ENCODE measurements at regions not wholly inside any gene's neighbourhood (a gene's known extent, or its start where the extent isn't known, plus 50 kb on each side); places are given as distances from the start of the nearest gene placed in this dataset.

GRCh38 chr7:53690411-53690810 is 655.0 kb downstream of the POM121L12 start:
- no peak overlapping the region for H3K4me3 ChIP-seq (ENCODE audit: insufficient read length, low read depth)
- TF ChIP-seq YY1 (IDR thresholded peaks at IDR 0.05; ENCODE audit: insufficient read depth, insufficient read length) (no peak), SUZ12 (IDR thresholded peaks at IDR 0.05; ENCODE audit: extremely low read depth, insufficient read depth, insufficient read length) (no peak), ZNF274 (IDR thresholded peaks at IDR 0.05; ENCODE audit: low read depth, low read length) (no peak)
- no peaks in the 10 kb centered on the region for H3K27me3 ChIP-seq (ENCODE audit: insufficient read depth, insufficient read length)
- DNase-seq (ENCODE audit: low read depth, low spot score): no peak
- H3K36me3 ChIP-seq (ENCODE audit: insufficient read depth, insufficient read length, low read length): no peaks in the 10 kb centered on the region
- H3K4me1 ChIP-seq (ENCODE audit: insufficient read depth, insufficient read length): no peaks in the 10 kb centered on the region
- H3K9me3 ChIP-seq (ENCODE audit: insufficient read depth, low read length): no peaks in the 10 kb centered on the region
- no peak overlapping the region for H3K9ac ChIP-seq (ENCODE audit: insufficient read length, low read depth)

DNA sequence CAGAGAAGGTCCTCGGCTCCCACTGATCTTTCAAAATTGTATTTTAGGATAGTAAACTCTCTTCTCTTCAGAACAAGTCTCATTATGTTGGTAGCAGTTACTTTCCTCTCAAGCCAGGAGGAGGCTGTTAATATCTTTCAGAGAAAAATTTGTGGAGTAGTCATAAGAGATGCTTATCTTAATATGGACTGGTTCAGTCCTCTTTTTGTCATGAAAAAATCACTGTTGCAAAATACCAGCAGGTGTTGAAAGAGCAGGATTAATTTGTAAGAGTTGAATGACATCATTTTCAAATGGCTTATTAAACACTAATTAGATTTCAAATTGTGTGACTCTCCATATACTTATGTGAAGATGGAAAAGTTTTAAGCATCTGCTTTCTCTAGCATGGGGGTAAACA is 662.5 kb downstream of the POM121L12 start:
- H3K4me1 ChIP-seq (ENCODE audit: insufficient read depth, insufficient read length): no peaks in the 10 kb centered on the region
- no peak overlapping the region for H3K9ac ChIP-seq (ENCODE audit: insufficient read length, low read depth)
- DNase-seq (ENCODE audit: low read depth, low spot score): no peak
- no peaks in the 10 kb centered on the region for H3K27me3 ChIP-seq (ENCODE audit: insufficient read depth, insufficient read length)
- H3K4me3 ChIP-seq (ENCODE audit: insufficient read length, low read depth): no peak overlapping the region
- H3K36me3 ChIP-seq (ENCODE audit: insufficient read depth, insufficient read length, low read length): no peaks in the 10 kb centered on the region
- TF ChIP-seq YY1 (IDR thresholded peaks at IDR 0.05; ENCODE audit: insufficient read depth, insufficient read length) (no peak), SUZ12 (IDR thresholded peaks at IDR 0.05; ENCODE audit: extremely low read depth, insufficient read depth, insufficient read length) (no peak), ZNF274 (IDR thresholded peaks at IDR 0.05; ENCODE audit: low read depth, low read length) (no peak)
- no peaks in the 10 kb centered on the region for H3K9me3 ChIP-seq (ENCODE audit: insufficient read depth, low read length)

DNA sequence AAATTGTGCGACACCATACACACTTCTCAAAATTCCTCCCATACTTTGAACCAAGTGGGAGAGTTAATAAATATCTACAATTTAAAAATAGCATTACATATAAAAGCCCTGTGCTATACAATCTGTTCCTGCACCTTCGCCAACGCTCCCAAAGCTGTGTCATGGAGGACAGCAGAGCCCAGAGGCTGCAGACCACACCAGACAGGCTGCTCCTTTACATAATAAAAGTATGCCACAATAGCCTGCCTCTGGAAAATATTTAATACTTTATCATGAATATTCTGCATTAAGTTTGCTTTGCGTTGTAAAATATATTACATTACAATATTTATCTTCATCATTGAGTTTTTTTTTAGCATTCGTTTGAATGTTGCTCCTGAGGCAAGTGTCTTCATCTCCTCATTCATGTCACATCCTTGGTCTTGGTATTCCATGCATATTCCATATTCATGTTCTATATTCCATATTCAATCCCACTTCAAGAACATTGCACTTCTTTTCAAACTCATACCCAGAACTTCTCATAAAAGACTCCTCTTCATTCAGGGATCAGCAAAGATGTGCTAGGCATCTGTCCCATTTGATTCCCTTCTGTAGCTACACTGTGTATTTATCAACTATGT is 663.9 kb downstream of the POM121L12 start:
- TF ChIP-seq ZNF274 (IDR thresholded peaks at IDR 0.05; ENCODE audit: low read depth, low read length): no peak
- no peak for TF ChIP-seq YY1 (IDR thresholded peaks at IDR 0.05; ENCODE audit: insufficient read depth, insufficient read length)
- TF ChIP-seq SUZ12 (IDR thresholded peaks at IDR 0.05; ENCODE audit: extremely low read depth, insufficient read depth, insufficient read length): no peak
- no peak for DNase-seq (ENCODE audit: low read depth, low spot score)
- Histone ChIP-seq H3K9me3 (ENCODE audit: insufficient read depth, low read length) (no peaks in the 10 kb centered on the region), H3K4me3 (ENCODE audit: insufficient read length, low read depth) (no peak overlapping the region), H3K4me1 (ENCODE audit: insufficient read depth, insufficient read length) (no peaks in the 10 kb centered on the region), H3K9ac (ENCODE audit: insufficient read length, low read depth) (no peak overlapping the region), H3K27me3 (ENCODE audit: insufficient read depth, insufficient read length) (no peaks in the 10 kb centered on the region), H3K36me3 (ENCODE audit: insufficient read depth, insufficient read length, low read length) (no peaks in the 10 kb centered on the region)

DNA sequence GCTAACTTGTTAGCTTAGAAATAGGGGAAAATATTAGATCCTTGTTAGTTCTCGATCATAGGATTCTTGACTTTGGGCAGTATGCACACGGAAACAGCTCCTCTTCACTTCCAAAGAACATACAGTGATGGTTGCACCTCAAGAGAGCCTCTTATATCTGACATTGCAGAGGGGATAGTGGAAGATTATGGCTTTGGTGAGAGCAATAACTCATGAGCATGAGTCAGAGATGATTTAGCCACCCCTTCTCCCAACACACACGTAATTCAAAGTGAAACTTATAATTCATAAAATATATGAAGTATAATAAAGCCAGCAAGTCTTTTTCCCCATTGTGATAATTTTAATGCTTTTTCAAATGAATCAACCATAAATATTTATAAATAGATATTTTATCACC is 683.7 kb downstream of the POM121L12 start:
- H3K4me1 ChIP-seq (ENCODE audit: insufficient read depth, insufficient read length): no peaks in the 10 kb centered on the region
- DNase-seq (ENCODE audit: low read depth, low spot score): no peak
- no peak overlapping the region for H3K9ac ChIP-seq (ENCODE audit: insufficient read length, low read depth)
- H3K4me3 ChIP-seq (ENCODE audit: insufficient read length, low read depth): no peak overlapping the region
- no peak for TF ChIP-seq YY1 (IDR thresholded peaks at IDR 0.05; ENCODE audit: insufficient read depth, insufficient read length)
- no peak for TF ChIP-seq ZNF274 (IDR thresholded peaks at IDR 0.05; ENCODE audit: low read depth, low read length)
- TF ChIP-seq SUZ12 (IDR thresholded peaks at IDR 0.05; ENCODE audit: extremely low read depth, insufficient read depth, insufficient read length): no peak
- H3K27me3 ChIP-seq (ENCODE audit: insufficient read depth, insufficient read length): no peaks in the 10 kb centered on the region
- H3K9me3 ChIP-seq (ENCODE audit: insufficient read depth, low read length): no peaks in the 10 kb centered on the region
- no peaks in the 10 kb centered on the region for H3K36me3 ChIP-seq (ENCODE audit: insufficient read depth, insufficient read length, low read length)

GRCh38 chr7:53740971-53741370 is 705.5 kb downstream of the POM121L12 start:
- TF ChIP-seq ZNF274 (IDR thresholded peaks at IDR 0.05; ENCODE audit: low read depth, low read length): no peak
- no peak for TF ChIP-seq SUZ12 (IDR thresholded peaks at IDR 0.05; ENCODE audit: extremely low read depth, insufficient read depth, insufficient read length)
- no peak for TF ChIP-seq YY1 (IDR thresholded peaks at IDR 0.05; ENCODE audit: insufficient read depth, insufficient read length)
- no peaks in the 10 kb centered on the region for H3K9me3 ChIP-seq (ENCODE audit: insufficient read depth, low read length)
- peaks cover 4% of the 10 kb centered on the region for H3K4me1 ChIP-seq (ENCODE audit: insufficient read depth, insufficient read length)
- H3K27me3 ChIP-seq (ENCODE audit: insufficient read depth, insufficient read length): no peaks in the 10 kb centered on the region
- no peak overlapping the region for H3K4me3 ChIP-seq (ENCODE audit: insufficient read length, low read depth)
- no peak overlapping the region for H3K9ac ChIP-seq (ENCODE audit: insufficient read length, low read depth)
- DNase-seq (ENCODE audit: low read depth, low spot score): no peak
- no peaks in the 10 kb centered on the region for H3K36me3 ChIP-seq (ENCODE audit: insufficient read depth, insufficient read length, low read length)

DNA sequence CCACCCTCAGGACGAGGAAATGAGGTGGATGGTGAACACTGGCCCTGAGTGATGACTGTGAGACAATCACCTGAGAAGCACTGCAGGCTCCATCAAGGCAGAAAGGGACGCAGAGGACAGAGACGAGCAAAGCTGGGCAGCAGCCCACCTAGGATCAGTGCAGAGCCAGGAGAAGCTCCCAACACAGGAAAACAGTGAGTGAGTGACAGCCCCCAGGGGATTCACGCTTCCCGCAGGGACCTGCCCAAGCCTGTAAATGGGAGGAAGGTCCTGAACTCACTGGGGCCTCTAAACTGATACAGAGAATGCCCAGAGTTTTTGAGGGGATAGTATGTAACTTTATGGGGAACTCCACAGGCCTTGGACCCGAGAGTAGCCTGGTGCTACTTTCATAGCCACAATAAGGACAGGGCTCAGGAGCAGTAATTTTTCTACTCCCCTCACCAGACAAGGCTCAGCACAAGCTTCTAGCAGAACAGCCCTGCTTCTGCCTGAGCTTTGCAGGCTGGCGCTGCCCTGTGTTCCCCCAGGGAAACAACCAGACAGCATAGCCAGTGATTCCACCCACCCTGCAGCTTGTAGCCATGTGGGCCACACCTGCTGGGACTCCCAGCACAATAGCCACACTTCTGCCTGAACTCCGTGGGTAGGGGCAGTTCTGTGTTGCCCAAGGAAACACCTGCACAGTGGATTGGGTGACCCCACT is 708.4 kb downstream of the POM121L12 start:
- no peak for DNase-seq (ENCODE audit: low read depth, low spot score)
- Histone ChIP-seq H3K27me3 (ENCODE audit: insufficient read depth, insufficient read length) (no peaks in the 10 kb centered on the region), H3K4me1 (ENCODE audit: insufficient read depth, insufficient read length) (peaks cover 4% of the 10 kb centered on the region), H3K9ac (ENCODE audit: insufficient read length, low read depth) (no peak overlapping the region), H3K4me3 (ENCODE audit: insufficient read length, low read depth) (no peak overlapping the region), H3K9me3 (ENCODE audit: insufficient read depth, low read length) (no peaks in the 10 kb centered on the region), H3K36me3 (ENCODE audit: insufficient read depth, insufficient read length, low read length) (no peaks in the 10 kb centered on the region)
- TF ChIP-seq SUZ12 (IDR thresholded peaks at IDR 0.05; ENCODE audit: extremely low read depth, insufficient read depth, insufficient read length): no peak
- no peak for TF ChIP-seq ZNF274 (IDR thresholded peaks at IDR 0.05; ENCODE audit: low read depth, low read length)
- TF ChIP-seq YY1 (IDR thresholded peaks at IDR 0.05; ENCODE audit: insufficient read depth, insufficient read length): no peak

- H3K27me3 ChIP-seq (ENCODE audit: insufficient read depth, insufficient read length): no peaks in the 10 kb centered on the region
- no peak for TF ChIP-seq YY1 (IDR thresholded peaks at IDR 0.05; ENCODE audit: insufficient read depth, insufficient read length)
- H3K4me3 ChIP-seq (ENCODE audit: insufficient read length, low read depth): no peak overlapping the region
- DNase-seq (ENCODE audit: low read depth, low spot score): no peak
- peaks cover 4% of the 10 kb centered on the region for H3K4me1 ChIP-seq (ENCODE audit: insufficient read depth, insufficient read length)
- H3K9ac ChIP-seq (ENCODE audit: insufficient read length, low read depth): no peak overlapping the region
- H3K9me3 ChIP-seq (ENCODE audit: insufficient read depth, low read length): no peaks in the 10 kb centered on the region
- no peaks in the 10 kb centered on the region for H3K36me3 ChIP-seq (ENCODE audit: insufficient read depth, insufficient read length, low read length)
Observed at GRCh38 chr7:53744403-53744760, 708.9 kb downstream of the POM121L12 start.

Measured in NT2/D1 (cell line).